Retina (tissue), 1 donor: ENCODE measurements at regions not wholly inside any gene's neighbourhood (a gene's known extent, or its start where the extent isn't known, plus 50 kb on each side); places are given as distances from the start of the nearest gene placed in this dataset.
"Not testable (repeated sequence)": the region's sequence is repeated elsewhere in the genome, so short reads cannot be mapped to it uniquely, and the experiment has no call there.

Experiments
- DNase-seq: peaks from one replicate; pipeline ENCODE4 v3.0.0-alpha.2; 2016

DNA sequence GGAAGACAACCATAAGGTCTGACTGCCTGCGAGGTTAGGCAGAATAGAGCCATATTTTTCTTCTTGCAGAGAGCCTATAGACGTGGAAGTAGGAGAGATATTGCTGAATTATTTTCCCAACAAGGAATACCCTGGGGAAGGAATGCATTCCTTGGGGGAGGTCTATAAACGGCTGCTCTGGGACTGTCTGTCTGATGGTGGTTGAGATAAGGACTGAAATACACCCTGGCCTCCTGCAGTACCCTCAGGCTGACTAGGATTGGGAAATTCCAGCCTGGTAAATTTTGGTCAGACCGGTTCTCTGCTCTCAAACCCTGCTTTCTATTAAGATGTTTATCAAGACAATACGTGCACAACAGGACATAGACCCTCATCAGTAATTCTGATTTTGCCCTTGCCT lies 617.5 kb upstream of the GRIN3A start:
- DNase-seq, result no peak

DNA sequence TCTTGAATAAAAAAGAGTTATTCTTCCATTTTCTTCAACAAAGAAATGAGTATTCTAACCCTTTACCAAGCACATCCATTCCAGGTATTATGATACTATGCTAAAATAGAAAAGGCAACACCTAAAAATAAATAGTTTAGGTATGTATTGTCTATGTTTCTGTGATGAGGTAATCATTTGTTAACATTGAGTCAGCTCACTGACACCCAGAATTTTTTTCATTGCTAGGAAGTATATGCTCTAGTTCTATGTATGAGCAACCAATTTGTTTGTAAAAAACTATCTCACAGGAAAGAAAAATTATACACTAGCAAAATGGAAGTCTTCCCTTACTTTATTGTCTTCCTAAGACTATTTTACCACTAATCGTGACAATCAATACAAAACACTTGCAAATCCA lies 615.6 kb upstream of the GRIN3A start:
- DNase-seq, result no peak

DNA sequence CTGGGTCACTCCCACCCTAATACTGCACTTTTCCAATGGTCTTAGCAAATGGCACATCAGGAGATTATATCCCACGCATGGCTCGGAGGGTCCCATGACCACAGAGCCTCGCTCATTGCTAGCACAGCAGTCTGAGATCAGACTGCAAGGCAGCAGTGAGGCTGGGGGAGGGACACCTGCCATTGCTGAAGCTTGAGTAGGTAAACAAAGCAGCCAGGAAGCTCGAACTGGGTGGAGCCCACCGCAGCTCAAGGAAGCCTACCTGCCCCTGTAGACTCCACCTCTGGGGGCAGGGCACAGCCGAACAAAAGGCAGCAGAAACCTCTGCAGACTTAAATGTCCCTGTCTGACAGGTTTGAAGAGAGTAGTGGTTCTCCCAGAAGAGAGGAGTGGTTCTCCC lies 599.0 kb upstream of the GRIN3A start:
- DNase-seq, result not testable (repeated sequence)

DNA sequence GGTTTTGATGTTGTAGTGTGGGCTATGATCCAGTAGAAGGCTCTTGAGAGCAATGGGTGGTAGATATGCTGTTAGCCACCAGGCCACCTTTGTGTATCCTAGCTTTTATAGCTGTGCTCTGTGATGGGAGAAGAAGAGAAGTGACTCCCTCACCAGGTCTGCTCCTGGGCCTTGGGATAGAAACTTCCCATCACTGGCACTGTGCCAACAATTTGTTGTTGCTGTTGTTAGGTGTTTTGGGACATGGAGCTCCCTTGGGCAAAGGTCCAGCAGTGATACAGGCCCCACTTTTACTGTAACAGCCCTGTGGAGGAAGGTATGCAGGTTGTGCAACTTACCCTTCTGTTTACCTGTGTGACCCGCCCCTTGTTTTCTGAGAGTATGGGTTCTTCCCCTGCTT lies 570.9 kb upstream of the GRIN3A start:
- DNase-seq, result no peak

DNA sequence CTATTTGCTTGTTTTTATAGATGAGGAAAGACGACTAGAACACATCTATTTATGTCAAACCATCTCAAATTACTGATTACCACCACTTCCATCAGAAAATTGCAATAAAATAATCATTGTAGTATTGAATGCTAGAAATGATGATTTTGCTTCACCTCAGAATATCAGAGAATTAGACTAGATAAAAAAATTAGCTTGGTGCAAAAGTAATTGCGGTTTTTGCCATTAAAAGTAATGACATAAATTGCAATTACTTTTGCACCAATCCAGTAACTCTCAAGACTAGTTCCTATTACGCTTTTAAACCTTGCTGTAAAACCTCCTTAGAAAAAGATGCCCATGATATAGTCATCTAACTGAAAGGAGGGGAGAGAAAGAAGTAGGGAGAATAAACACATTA lies 556.7 kb upstream of the GRIN3A start:
- no peak for DNase-seq

DNA sequence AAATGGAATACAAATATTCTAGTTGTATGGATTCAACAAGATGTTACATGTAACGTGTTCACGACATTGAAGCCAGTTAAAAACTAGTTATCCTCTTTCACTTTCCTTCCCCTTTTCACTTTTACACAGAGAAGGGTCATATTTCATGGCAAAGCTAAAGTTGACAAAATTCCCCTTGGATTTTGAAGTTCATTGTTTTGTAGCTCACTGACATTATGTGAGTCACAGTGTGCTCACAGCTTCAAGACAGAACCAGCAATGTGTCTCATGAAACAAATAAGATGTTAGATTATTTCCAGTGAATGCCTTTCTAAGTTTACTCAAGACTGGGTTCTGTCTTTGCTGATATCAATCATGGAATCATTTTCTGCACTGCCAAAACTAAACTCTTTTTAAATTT lies 535.5 kb upstream of the GRIN3A start:
- DNase-seq, result no peak

DNA sequence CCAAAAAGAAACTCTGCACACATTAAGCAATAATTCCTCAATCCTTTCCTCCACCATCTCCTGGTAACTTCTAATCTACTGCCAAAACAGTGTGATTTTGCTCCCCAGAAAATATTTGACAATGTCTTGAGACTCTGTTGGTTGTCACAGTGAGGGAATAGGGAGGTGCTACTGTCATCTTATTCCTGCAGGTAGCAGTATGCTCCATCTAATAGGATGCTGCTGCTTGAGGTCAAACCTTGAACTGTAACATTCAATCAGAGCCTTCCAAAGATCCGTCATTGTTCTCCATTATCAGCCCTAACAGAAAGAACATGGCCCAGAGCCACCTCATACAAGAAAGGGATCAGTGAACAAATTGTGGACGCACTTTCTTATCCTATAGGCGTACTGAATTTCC lies 514.7 kb upstream of the GRIN3A start:
- no peak for DNase-seq

DNA sequence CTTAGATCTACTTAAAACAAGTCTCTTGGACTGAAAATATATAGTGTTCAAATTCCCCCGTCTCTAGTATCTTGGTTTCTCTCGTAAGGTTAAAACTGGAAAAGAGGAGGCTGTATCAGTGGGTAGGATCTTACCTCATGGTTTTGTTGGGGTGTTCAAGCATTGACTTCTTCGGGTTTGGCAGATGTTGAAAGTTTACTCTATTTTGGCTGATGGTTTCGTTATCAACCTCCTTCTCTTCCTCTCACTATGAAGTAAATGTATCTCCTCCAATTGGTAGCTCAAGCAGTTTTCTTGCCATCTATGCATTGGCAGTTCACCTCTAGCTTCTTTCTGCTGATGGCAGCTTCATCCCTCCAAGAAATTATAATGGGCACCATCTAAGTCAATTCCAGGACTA lies 506.5 kb upstream of the GRIN3A start:
- DNase-seq, result no peak

DNA sequence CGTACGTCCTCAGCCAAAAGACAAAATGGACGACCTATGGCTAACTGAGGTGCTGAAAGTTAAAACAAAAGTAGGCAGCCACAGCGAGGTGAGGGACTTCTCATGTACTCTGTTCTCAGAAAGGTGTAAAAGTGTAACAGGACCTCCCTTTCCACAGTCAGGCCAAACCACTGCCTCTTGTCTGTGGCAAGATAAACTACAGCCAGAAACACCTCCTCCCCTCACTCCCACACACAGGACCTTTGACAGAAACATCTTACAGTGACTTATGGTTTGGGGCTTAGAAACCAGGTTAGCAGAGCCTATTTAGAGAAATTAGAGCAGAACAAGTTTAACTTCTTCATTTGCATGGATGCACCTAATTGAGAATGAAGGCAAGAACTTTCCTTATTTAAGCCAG lies 499.1 kb upstream of the GRIN3A start:
- DNase-seq, result no peak

DNA sequence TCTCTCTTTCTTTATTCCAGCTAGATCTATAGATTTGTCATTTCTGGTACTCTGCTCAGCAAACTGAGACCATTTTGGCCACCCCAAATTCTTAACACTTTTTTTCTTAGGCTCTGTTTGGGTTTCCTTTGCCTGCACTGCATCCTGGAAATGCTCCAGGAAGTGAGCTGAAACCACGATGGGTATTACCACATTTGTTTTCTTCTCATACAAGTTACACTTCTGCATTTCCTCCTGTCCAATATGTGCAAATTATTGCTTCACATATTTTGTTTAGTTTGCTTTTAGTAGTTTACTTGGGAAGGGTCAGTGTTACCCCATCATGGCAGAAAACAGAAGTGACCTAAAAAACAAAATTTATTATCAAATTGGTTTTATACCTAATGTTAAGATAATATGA lies 498.6 kb upstream of the GRIN3A start:
- DNase-seq, result no peak

DNA sequence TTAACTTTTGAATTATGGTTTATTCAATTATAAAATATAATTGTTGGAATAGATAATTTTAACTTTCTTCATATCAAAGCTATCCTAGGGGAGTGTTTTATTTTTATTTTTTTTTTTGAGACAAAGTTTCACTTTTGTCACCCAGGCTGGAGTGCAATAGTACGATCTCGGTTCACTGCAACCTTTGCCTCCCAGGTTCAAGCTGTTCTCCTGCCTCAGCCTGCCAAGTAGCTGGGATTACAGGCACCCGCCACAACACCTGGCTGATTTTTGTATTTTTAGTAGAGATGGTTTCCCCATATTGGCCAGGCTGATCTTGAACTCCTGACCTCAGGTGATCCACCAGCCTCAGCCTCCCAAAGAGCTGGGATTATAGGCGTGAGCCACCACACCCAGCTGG lies 489.0 kb upstream of the GRIN3A start:
- not testable (repeated sequence) for DNase-seq

DNA sequence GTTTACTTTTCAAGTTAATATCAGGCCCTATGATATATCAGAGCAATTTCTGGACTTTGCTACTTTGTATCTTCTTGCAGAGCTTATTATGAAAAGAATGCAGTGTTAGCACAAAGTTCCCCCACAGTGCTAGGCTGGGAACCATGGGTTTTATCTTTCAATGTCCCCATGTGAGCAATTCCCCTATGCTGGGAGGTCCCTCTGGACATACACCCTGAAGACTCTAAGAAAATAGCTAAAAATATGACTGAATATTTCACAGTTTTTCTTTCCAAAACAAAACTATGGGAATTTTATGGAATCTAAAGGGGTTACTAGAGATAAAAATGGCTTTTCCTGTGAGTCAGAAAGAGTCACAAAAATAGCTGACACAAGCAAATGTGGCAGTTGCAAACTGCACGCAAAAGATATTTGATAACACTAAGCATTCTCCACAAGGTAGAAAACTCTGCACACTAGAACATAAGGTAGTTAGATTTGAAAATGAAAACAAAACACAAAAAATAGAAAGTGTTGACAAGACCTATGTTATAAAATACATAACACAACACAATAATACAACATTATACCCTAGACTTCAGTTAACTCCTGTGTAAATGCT lies 487.5 kb upstream of the GRIN3A start:
- DNase-seq, result no peak

DNA sequence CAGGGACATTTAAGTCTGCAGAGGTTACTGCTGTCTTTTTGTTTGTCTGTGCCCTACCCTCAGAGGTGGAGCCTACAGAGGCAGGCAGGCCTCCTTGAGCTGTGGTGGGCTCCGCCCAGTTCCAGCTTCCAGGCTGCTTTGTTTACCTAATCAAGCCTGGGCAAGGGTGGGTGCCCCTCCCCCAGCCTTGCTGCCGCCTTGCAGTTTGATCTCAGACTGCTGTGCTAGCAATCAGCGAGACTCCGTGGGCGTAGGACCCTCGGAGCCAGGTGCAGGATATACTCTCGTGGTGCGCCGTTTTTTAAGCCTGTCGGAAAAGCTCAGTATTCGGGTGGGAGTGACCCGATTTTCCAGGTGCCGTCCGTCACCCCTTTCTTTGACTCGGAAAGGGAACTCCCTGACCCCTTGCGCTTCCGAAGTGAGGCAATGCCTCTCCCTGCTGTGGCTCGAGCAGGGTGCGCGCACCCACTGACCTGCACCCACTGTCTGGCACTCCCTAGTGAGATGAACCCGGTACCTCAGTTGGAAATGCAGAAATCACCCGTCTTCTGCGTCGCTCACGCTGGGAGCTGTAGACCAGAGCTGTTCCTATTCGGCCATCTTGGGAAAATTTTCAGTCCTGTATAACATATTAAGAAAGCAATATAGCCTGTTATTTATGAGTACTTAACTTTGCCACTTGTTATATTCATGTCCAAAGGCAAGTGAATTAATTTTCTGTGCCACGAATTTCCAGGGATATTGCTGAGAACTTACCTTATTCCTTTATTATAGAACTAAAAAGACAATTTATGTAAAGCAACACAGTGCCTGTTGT lies 485.1 kb upstream of the GRIN3A start:
- not testable (repeated sequence) for DNase-seq

DNA sequence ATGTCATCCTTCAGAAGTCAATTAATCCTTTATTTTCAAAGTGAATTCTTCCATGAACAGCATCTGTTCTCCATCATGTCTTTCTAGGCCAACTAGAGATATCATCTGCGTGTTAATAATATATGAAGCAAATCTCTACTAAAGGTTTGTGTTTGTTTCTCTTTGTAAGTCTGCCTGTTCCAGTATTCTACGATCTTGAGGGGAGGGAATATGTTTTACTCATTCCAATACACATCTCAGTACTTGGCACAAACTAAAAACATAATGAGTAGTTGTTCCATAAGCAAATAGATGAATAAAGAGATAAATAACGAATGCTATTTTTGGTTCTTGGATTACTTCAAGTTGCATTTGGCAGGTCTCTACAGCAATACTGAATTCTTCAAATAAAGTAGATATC lies 470.7 kb upstream of the GRIN3A start:
- peak; percentile 1 for DNase-seq

DNA sequence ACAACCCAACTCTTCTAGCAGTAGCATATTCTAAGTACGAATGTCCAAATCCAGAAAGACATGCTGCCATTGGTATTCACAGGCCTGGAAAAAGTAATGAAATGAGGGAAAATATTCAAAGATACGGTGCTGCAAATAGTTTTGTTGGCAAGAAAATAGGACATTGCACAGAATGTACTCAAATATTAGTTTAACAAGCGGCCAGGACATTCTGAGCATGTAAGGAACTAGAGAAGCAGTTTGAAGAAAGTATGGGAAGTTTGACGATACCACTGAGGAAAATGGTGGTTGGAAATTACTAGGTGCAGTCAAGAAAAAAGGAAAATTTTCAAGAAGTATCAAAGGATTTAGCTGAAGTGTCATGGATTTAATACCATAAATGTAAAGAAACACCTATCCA lies 468.0 kb upstream of the GRIN3A start:
- no peak for DNase-seq

DNA sequence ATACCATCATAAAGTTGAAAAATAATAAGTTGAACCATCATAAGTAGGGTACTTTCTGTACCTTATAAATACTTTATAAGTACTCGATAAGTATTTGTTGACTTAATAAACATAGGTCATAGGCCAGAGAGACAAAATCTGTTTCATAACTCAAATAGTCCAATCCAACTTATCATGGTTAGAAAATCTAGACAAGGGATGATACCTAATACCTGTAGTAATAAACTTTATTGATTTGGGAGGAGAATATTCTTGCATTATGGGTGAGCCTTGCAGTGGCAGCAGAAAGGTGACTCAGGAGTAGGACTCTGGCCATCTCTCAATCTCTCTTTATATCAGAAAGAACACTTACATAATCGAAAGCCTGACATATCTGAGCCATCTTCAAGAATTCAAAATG lies 466.8 kb upstream of the GRIN3A start:
- DNase-seq, result no peak

DNA sequence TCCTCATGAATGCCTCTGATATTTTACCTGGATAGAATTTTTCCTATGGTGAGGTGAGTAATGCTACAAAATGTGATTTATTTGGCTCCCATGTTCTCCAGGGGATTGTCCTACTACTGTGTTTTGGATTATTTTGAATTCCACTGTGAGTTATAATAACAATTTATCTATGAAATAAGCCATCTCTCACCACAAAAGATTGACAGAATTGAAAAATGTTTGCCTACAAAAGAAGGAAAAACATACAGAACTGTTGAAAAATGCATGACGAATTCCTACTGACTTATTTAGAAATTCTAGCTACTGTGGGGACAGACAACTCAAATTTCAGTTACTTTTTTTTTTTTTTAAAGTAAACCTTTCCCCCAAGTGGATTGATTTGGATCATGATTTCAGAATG lies 463.7 kb upstream of the GRIN3A start:
- DNase-seq, result no peak

DNA sequence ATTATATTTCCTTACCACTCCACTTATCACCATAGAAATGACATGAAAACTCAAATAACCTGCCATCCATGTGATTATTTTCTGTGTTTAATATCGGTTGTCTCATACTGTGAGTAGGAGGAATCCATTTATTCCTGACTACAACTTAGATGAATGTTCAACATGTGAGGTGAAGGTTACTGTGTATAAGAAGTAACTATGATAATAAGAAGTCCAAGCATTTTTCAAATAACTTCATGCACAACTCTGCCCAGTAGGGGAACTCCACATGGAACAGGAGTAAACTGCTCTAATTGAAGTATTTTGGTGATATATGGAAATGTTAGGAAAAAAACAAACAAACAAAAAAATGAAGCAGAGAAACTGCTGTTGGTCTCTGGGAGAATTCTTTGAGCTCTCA lies 447.5 kb upstream of the GRIN3A start:
- no peak for DNase-seq

DNA sequence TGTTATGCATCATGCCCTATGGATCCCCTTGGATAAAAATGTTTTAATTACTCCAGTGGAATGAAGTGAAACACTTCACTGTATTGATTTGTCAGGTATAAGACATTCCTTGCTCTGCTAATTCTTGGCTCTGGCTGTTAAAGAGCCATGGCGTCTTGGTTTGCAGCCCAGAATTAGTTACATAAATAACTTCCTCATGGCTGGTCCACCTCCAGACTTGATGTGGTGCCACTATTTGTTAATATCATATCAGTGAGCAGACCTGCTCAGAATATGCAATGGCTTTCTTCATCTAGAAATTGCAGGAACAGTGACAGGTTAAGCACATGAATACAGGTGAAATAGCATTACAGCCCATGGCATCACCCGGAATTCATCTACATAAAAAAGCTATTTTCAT lies 446.9 kb upstream of the GRIN3A start:
- DNase-seq, result peak; percentile 4

DNA sequence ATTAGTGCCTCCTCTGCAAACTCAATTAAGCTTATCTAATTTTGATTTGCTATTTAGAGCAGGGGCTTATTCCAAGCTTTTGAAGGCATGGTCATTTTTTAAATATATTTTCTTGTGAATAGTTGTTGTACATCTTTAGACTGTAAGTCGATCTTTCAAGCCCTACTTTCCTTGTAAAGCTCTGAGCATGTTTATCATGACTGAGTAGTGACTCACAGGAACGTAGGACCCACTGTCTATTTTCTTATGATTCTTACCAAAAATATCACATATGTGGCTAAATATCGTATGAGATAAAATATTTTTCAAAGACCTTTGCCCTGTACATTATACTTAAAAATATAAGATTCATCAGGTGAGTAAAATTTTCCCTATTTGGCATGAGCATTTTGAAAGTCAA lies 440.4 kb upstream of the GRIN3A start:
- DNase-seq, result no peak

DNA sequence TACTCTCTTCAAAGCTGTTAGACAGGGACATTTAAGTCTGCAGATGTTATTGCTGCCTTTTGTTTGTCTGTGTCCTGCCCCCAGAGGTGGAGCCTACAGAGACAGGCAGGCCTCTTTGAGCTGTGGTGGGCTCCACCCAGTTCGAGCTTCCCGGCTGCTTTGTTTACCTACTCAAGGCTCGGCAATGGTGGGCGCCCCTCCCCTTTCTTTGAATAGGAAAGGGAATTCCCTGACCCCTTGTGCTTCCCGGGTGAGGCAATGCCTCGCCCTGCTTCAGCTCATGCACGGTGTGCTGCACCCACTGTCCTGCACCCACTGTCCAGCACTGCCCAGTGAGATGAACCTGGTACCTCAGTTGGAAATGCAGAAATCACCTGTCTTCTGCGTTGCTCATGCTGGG lies 435.8 kb upstream of the GRIN3A start:
- DNase-seq, result not testable (repeated sequence)

DNA sequence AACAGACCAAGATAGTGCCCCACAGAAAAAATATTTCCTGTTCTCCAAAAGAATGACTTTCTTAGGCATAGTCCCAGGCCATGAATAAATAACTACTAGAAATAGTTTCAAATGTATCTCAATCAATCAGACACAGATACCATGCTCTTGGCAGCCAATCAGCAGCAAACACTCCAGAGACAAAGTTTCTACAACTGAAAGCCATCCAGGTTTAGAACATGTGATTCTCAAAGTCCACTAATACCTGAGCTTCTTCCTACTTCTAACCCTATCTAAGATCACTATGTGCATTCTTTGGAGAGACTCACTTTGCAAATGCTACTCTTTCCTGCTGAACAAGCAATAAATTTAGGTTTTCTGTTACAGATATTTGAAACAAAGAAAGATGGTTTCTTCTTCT lies 425.8 kb upstream of the GRIN3A start:
- DNase-seq, result no peak

DNA sequence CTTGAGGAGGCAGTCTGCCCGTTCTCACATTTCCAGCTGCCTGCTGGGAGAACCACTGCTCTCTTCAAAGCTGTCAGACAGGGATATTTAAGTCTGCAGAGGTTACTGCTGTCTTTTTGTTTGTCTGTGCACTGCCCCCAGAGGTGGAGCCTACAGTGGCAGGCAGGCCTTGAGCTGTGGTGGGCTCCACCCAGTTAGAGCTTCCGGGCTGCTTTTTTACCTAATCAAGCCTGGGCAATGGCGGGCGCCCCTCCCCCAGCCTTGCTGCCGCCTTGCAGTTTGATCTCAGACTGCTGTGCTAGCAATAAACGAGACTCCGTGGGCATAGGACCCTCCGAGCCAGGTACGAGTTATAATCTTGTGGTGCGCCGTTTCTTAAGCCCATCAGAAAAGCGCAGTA lies 414.6 kb upstream of the GRIN3A start:
- not testable (repeated sequence) for DNase-seq

DNA sequence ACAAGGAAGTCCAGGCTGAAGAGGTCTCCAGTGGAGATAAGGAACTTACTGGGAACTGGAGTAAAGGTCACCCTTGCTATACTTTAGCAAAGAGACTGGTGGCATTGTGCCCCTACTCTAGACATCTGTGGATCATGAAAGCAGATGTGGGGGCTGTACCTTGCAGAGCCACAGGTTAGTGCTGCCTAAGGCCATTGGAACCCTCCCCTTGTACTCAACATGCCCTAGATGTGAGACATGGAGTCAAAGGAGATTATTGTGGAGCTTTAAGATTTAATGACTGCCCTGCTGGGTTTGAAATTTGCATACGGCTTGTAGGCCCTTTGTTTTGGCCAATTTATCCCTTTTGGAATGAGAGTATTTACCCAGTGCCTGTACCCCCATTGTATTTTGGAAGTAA lies 397.3 kb upstream of the GRIN3A start:
- no peak for DNase-seq

DNA sequence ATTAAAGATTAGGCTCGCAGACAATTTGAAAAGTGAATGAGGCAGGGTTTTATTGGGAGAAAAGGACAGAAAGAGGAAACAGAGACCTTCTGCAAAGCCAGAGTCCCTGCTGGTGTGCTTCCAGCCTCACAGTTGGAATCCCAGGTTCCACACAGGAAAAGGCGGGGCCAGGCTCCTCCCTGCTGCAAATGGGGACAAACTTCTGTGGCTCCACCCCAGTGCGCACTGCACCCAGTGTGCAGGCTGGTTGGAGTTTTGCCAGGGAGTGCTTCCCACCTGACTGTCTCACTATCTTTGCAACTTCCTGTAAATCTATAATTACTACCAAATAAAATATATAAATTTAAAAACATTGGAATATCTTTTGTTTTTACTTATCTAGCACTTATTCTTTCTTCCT lies 386.0 kb upstream of the GRIN3A start:
- DNase-seq, result no peak
